Activated CD4-positive, alpha-beta T cell treated with anti-CD3 and anti-CD28 coated beads, Interleukin-2, amount 50 U/mL, for 1 hour (primary cell): ENCODE measurements at regions not wholly inside any gene's neighbourhood (a gene's known extent, or its start where the extent isn't known, plus 50 kb on each side); places are given as distances from the start of the nearest gene placed in this dataset.

Experiments
- DNase-seq: peaks from one replicate; pipeline ENCODE4 v3.0.0-alpha.2; 2020

DNA sequence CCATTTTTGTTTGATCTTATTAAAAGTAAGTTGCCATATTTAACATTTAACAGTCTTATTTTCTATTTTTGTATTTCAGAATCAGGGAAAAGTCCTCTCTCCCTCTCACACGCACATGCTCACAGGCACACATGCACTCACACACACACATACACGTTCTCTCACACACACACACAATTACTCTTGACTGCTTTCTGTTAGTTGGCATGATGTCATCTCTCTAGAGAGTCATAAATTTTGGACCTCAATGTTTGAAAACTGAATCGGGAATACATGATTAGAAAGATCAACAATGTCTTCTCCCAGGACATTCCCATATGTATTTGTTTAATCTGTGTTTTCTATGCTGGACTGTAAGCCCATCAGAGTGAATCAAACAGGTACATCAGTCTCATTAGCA is 165.7 kb upstream of the AHR start:
- DNase-seq, result no peak

DNA sequence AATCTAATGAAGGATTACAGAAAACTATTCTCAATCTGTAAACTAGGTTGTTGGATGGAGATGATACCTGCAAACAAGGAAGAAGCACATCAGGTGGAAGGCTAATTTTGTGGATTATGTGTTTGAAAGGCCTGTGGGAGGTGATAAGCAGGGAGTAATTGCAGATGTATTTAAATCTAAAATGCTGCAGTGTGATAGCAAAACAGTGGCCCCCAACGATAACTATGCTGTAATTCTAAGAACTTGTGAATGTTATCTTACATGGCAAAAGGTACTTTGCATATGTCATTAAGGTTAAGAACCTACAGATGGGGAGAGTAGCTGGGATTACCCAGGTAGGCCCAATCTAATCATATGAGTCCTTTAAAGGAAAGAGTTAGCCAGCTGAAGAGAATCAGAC is 164.5 kb upstream of the AHR start:
- no peak for DNase-seq

DNA sequence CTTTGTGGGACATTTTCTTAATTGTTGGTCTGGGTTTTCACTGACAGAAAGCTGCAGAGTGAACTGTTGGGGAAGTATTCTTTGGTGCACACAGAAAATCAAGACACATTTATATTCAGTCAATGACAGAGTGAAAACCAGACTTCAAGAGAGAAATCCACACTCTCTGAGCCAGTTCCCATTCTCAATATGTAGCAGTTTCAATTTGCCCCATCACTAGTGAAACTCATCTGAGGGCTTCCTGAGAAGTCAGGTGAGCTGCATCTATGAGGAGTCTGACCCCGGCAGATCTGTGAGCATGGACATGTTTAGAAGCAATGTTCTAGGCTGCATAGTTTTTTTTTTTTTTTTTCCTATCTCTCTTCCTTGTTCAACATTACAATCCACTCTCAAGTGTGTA is 163.7 kb upstream of the AHR start:
- DNase-seq, result no peak

DNA sequence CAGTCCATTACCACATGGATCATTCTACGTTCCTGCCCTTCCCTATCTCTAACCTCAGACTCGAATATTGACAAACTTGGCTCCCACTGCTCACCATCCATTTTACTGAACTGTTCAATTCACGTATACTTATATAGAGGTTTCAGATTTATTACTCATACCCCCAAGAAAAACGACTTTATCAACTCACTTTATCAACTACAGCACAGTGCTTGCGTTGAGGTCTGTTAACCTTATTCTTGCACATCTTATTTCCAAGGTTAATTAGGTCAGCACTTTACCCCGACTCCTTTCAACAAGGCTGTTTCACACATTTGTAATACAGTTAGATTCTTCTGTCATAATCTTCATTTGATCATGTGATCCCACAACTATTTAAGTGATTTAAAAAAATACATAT is 162.3 kb upstream of the AHR start:
- DNase-seq, result no peak

DNA sequence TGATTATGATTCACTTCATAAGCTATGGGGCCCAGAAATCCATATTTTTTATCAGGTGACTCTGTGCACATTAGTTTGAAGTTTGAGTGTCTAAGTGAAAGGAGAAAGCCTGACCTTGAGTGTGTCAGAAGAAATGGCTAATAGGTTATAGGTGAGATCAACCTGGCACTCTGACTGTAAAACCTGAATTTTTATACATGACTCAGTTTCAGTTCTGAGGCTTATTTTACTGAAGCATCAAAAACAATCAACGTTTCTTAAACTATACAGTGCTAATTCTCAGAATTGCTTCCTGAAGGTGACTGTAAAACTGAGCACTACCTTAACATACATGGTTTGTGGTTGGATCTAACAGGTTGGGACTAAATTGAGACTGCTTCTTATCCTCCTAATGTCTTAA is 159.4 kb upstream of the AHR start:
- no peak for DNase-seq

DNA sequence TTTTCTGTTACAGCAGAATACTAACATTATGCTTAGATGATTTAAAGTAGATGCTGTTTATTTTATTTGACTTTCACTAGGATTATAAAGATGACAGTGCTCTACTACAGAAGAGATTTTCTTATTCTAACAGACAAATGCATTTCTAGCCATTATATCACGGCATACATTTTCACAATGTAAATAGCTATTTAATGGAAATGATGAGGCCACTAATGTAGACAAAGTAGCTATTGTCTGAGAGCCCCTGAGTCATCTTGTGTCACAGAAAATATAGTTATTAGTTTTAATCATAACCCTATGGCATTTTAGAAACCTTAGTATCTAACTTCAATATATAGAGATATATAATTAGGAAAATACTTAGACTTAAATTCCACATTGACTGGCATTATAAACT is 158.0 kb upstream of the AHR start:
- no peak for DNase-seq

DNA sequence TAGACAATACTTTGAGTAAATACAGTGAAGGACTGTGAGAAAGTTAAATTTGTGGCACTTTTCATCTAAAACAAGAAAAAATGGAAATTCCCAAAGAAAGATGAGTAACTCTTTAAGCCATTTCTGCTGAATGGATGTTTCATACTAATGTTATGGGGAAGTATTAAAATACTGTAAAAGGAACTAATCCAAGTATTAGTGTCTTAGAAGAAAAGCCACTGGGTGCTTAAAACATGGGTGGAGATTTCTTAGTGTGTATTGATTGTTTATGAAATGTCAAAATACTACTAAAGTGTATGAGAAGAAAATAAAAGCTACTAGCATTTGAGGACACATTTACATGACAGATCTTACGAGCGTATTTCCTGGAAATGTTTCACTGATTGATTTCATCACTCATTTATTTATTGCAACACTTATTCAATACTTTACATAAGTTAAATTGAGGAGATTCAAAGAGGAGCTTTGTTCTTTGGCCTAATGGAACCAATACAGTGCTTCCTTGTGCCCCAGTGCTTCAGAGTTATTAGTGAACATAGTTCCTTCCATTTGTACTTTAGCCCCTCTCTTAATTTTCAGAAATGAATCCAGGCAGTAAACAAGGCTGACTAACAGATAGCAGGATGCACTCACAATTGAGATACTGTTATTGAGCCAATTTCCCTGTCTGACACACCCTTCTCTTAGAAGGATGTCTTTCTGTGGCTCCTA is 155.5 kb upstream of the AHR start:
- no peak for DNase-seq

DNA sequence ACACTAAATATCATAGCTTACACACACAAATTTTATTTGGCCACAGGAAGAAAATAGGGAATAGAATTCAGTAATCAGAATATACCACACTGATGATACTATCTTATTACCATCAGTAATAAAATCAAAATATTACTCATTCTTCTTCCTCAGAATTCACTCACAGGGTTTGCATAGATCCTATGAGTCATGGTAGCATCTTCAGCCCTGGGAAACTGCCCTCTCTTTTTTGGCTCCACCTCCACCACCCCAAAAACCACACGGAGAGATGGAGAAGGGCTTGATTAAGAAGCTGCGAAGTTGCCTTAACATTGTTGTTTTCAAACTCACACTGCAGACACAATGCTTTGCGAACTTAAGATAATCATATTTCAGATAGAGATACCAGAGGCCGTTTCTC is 154.1 kb upstream of the AHR start:
- peak; percentile 39 for DNase-seq

DNA sequence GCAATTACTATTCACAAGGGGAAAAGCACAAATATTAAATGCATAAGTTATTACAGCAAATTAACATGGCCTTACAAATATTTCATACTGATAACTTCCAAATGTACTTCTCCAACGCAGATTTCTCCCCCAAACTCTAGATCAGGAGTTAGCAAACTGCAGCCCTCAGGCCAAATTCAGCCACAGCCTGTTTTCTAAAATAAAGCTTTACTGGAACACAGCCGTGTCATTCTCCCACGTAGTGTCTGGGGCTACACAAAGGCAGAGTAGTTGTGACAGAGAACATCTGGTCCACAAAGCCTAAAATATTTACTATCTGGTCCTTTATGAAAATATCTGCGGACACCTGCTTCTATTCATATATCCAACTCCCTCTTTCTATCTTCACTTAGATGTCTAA is 151.8 kb upstream of the AHR start:
- DNase-seq, result no peak

DNA sequence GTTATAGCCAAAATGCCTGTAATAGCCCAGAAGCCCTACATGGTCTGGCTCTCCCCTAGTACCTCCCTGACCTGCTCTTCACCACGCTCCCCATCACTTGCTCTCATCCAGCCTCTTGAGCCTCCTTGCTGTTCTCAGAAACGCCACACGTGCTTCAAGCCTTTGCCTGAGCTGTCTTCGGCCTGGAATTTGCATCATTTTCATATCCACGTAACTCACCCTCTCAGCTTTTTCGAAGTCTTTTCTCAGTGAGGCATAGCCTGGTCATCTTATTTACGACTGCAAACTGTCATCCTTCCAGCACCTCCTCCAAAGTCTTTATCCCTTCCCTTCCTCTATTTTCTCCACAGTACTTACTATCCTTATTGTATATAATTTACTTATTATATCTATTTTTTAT is 151.0 kb upstream of the AHR start:
- no peak for DNase-seq

DNA sequence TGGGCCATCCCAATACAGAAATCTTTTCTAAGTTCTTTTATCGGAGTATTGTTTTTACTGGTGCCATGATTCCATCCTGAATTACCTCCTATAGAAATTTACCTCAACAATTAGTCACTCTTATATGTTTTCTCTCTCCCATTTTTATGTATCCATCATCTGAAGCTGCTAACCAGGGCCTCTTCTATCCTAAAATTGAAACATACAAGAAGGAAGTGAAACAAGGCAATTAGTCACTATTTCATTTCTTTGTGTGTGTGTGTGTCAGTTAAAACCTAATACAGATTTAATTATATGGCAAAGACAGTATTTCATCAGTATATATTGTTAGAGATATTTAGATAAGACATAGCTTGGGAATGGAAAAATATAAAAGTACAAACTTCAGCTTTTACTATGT is 148.4 kb upstream of the AHR start:
- no peak for DNase-seq

DNA sequence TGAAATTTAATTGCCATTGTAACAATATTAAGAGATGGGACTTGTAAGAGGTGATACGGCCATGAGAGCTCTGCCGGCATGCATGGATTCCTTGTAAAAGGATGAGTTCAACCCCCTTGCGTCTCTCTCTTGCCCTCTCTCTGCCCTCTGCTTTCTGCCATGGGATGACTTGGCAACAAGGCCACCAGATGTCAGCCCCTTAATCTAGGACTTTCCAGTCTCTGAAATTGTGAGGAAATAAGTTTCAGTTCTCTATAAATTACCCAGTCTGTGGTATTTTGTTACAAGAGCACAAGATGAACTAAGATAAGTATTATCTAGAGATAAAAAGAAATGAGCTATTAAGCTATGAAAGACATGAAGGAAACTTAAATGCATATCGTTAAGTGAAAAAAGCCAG is 145.7 kb upstream of the AHR start:
- no peak for DNase-seq

DNA sequence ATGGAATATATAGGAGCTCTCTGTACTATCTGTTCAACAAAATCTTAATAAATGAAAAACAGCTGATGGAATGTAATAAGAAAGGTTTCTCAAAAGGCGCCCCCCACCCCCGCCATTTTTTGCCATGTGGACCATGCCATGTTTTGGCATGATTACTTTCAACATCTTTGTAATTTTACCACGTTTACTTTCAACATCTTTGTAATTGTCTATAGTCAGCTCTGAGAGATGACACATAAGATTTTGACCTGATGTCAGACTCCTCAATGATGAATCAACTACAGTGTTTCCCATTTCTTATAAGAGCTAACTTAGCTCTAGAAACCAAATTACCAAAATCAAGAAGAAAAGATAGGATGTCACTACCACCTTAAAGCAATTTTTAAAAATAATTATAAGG is 144.9 kb upstream of the AHR start:
- DNase-seq, result no peak

DNA sequence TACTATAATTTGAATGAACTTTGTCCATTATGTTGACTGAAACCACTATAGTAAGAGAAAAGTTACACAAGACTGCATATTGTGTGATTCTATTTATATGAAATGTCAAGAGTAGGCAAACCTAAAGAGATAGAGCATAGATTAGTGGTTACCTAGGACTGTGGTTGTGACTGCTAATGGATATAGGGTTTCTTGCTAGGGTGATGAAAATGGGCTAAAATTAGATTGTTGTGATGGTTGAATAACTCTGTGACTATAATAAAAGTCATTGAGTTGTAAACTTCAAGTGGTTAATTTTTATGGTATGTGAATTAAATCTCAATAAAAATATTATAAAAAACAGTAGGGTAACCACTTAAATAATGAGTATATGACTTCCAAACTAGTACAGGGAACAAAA is 142.9 kb upstream of the AHR start:
- DNase-seq, result no peak

DNA sequence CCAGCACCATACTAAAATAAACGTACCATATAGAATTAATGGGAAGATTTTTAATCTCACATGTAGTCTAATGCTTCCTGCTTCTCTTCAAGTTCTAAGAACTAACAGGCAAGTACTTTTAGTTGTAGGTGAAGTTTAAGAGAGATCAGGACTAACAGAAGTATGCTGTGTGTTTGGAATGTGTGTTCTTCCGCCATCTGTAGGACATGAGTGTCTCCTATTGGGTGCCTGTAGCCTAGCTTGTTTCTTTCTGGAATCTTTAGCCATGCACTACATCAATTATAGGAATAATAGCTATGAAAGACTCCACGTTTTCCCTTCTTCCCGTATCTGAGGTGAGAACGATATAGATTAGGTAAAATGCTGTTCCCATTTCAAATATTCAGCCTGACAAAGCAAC is 140.2 kb upstream of the AHR start:
- DNase-seq, result no peak

DNA sequence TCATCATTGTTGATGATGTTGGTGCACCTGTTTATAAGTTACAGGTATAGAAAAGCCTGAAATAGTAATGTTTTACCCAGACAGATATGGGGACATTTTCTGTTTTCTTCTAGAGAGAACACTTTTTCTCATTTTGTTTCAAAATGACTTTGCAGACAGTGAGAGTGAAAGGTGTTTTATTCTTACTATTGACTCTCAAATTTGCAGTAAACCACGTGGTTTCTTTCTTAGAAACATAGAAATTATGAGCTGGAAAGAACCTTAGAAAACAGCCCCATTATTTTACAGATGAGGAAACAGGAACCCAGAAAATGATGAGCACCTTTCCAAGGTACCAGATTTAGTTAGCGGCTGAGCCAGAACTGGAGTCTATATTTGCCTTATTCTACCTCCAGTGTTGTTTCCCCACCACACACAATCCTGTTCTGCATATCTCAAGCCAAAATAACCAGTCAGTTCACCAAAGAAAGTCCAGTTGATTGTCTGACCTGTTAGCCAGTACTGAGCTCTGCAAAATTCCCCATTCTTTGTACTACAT is 138.9 kb upstream of the AHR start:
- no peak for DNase-seq

DNA sequence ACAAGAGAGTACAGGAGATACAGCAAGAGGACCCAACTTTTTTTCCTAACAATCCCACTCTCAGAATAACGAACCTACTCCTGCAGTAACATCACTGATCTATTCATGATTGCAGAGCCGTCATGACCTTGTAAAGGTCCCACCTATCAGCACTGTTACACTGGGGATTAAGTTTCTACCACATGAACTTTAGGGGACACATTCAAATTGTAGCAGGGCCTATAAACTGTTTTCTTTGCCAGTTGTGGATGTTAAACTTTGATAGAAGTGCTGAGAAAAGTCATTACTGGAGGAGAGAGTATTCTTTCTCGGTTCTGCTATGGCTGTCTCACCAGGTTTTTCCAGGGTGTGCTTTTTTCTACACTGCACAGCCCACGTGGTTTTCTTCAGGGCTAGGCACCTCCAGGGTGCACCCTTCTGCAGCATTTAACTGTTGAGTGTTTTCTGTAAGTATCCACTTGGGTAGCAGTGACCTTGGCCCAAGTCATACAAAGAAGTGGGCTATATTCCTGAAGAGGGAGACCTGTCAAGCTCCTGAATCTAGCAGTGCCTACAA is 131.6 kb upstream of the AHR start:
- no peak for DNase-seq

DNA sequence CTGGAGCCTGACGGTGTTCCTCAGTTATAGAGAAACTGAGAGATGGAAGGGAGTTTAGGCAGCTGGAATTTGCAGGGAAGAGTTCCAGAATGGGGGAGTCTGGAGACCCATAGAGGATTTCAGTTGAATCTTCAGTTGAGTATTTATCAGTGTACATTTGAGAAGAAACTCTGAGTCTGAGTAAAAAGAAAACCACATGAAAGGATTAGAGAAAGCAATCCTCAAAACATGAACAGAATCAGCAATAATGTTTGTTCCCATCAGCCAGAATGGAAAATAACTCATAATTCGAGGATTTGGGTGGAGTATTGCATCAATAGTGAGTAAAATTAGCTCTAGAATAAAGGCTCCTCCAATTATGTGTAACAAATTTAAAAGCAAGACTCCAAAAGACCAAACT is 130.0 kb upstream of the AHR start:
- no peak for DNase-seq

DNA sequence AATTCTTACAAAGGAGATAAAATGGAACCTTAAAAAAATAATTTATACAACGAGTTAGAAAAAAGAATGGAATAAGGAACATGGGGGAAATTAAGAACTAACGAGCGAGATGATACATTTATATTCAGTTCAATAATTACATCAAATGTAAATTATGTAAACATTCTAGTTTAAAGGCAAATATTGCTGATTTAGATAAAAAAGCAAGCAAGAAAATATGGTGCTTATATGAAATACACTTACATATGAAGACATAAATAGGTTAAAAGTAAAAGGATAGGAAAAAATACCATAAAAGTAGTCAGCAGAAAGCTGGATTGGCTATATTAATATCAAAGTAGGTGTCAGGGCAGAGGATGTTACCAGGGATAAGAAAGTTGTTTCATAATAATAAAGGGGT is 127.0 kb upstream of the AHR start:
- DNase-seq, result no peak

DNA sequence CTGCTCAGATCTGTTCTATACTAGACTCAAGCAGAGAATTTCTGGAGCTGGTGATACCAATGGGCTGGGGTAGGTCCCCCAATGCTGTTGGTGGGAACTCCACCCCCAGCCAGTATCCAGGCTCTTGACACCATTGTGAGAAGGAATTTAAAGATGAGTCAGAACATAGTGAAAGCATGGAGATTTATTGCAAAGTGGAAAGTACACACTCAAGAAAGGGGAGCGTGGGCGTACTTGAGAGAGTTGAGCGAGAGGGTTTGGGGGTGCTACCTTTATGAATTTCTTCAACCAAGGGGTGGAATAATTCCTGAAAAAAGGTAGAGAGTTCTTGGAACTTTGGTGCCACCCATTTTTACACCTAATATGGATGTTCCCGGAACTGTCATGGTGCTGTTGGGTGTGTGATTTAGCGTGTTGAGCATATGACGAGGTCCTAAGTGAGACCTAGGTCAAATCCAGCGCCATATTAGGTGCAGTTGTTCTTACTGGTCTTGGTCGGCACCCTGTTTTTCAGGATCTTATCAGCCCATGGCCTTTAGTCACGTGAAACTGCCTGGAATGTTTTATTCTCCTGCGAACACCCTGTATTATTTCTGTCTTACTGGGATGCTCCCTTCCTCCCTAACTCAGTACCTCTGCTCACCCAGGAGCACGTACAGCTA is 122.0 kb upstream of the AHR start:
- DNase-seq, result no peak

DNA sequence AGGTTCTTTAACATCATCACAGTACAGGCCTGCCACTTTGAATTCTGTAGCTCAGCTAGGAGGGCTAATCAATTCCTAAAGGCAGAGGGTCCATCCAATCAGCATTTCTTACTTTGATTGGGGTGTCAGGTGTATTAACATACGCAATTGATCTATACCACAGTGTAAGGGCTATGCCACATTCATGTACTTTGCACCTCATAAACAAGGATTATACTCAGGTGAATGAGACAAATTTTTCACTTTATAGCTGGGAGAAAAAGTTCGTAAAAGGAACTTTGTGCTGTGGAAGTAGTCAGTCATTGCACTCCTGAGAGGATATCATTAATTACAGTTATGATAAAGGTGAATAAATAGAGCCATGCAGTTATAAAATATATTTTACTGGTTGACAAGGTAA is 119.9 kb upstream of the AHR start:
- no peak for DNase-seq

DNA sequence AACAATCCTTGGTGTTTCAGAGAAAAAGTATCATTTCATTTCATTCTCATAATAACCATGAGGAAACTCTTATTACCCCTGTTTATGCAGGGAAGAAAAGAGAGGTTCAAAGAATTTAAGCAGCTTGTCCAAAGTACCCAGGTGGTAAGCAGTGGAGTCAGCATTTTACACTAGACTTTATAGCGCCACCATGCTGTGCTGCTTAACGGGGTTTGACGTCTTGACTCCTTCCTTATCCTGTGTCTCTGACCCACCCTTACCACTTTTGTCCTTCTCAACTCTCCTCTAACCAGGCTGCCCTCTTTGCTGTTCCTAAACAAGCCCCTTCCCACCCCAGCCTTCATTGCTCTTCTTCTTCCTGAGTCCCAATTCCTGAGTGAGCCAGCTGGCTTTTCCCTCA is 117.0 kb upstream of the AHR start:
- DNase-seq, result no peak

DNA sequence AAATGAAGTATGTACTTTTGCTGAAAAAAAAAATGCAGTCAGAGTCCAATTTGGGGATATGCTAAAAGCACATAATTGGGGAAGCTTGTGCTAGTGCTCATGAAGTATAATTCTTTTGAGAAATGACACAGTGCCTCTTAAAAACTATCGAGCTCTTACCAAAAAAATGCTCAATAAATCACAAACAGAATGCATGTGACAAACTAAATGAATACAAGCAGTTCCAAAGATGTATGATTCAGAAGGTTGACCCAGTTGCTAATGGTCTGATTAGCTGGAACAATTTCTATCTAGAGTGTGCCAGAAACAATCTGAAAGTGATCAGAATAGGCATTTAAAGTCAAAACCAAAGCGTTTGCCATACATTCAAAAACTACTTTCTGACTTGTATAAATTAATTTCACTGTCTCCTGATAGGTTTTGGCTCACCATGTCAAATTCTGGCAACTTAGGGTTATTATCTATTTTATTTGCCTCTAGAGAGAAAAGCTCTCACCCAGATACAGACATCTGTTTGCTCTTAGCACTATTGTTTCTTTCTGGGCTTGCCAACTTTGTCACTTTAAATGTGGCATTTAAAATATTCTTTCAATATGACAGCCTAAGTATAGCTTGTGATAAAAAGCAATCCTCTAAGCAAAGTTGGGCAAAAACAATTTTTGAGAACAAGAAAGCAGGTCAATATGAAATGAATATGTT is 114.7 kb upstream of the AHR start:
- no peak for DNase-seq
